Heart right ventricle (tissue), 16 donors: ENCODE measurements at regions not wholly inside any gene's neighbourhood (a gene's known extent, or its start where the extent isn't known, plus 50 kb on each side); places are given as distances from the start of the nearest gene placed in this dataset.

Experiments
- ATAC-seq, 8 donors: fragments of 200-7000 bp; cut with Tn5 transposase; one replicate each; pipeline ENCODE4 v1.9.1; 2020; ENCODE audit warnings: mild to moderate bottlenecking in 8 of 8, moderate library complexity in 8 of 8, moderate number of reproducible peaks in 1 of 8
- DNase-seq, 2 donors: peaks; one replicate each; pipeline ENCODE4 v3.0.0-alpha.2; 2020
- H3K27ac ChIP-seq, 10 donors: fragments of 200-600 bp; sonication (generic) in 2 of 10; one replicate each; pipeline versions ENCODE4 v1.5.0 to v1.8.0; 2020 to 2022; ENCODE audit warnings: mild to moderate bottlenecking in 3 of 10
- H3K27me3 ChIP-seq, 7 donors: fragments of 200-600 bp; one replicate each; pipeline ENCODE4 v1.8.0; 2021 to 2022; ENCODE audit warnings: mild to moderate bottlenecking in 2 of 7
- H3K36me3 ChIP-seq, 9 donors: fragments of 200-600 bp; sonication (generic) in 1 of 9; one replicate each; pipeline versions ENCODE4 v1.5.0 to v1.8.0; 2020 to 2022; ENCODE audit warnings: mild to moderate bottlenecking in 2 of 9
- H3K4me1 ChIP-seq, 9 donors: fragments of 200-600 bp; sonication (generic) in 1 of 9; one replicate each; pipeline versions ENCODE4 v1.5.0 to v1.8.0; 2020 to 2022; ENCODE audit warnings: mild to moderate bottlenecking in 4 of 9
- H3K4me3 ChIP-seq, 10 donors: fragments of 200-600 bp; sonication (generic) in 2 of 10; one replicate each; pipeline versions ENCODE4 v1.5.0 to v1.8.0; 2020 to 2022; ENCODE audit warnings: mild to moderate bottlenecking in 7 of 10, moderate library complexity in 2 of 10
- H3K9me3 ChIP-seq, 11 donors: fragments of 200-600 bp in 10 of 11; sonication (generic) in 2 of 11; one replicate each; pipeline versions ENCODE4 v1.5.0 to v1.8.0; 2013 to 2022; ENCODE audit warnings: mild to moderate bottlenecking in 2 of 11, control low read depth in 1 of 11, moderate library complexity in 1 of 11
- WGBS, 2 donors: extraction: QIAGEN DNeasy Blood & Tissue Kit; methylation state at CpG; one replicate each; pipeline ENCODE4 v1.1.7; 2013; ENCODE audit warnings: inconsistent platforms in 1 of 2; 5-methylcytosine and 5-hydroxymethylcytosine counted together
- intact Hi-C, 10 donors: fragments of 100-400 bp; cut with DNase I; formaldehyde crosslinking; loops; one replicate each; pipeline versions ENCODE4 v1.11.1 to v1.14.2; 2022
- TF ChIP-seq, protein P1 (sequence below), 9 donors: fragments of 200-600 bp; sonication (generic) in 2 of 9; IDR thresholded peaks; one replicate each; pipeline versions ENCODE4 v1.5.0 to v1.8.0; 2021 to 2022; ENCODE audit warnings: antibody characterized with exemption in 9 of 9, mild to moderate bottlenecking in 5 of 9, moderate library complexity in 1 of 9
- donor health status: Arrhythmogenic right ventricular cardiomyopathy.
- donor health status: ischemic (EF 13 %, LVEDD 7.1; RV severe dilation, severe dysfunction).
- donor health status: healthy with polysubstance abuse.
- donor health status: DM: no; HTN: yes; CAD: no.
- donor health status: DM: no; HTN: no; CAD: no.
- donor health status: ischemic (EF 25% LVEDD 6.9; RV normal size, moderate dysfunction).
- donor health status: ischemic (EF 25% LVEDD 5.7; RV mildly dilated, moderate dysfunction).
- donor health status: healthy.
- donor health status: DM: yes; HTN: yes; CAD: no.
- donor health status: Ischemic cardiomyopathy.
- donor health status: ischemic (EF 35%, LVEDD 5.7; RV mildly dilated, moderate dysfunction).
- donor health status: nonischemic (EF 11% LVEDD 7.7; RV severe dilation, severe dysfunction).
- donor health status: DM: yes; HTN: yes; CAD: no.
- donor health status: PGD.
- donor health status: ischemic (EF 29% LVEDD 5.4; RV normal size, mild dysfunction).
- donor health status: nonischemic (EF 23%, LVEDD 6.1; RV moderate dilation, normal function).

DNA sequence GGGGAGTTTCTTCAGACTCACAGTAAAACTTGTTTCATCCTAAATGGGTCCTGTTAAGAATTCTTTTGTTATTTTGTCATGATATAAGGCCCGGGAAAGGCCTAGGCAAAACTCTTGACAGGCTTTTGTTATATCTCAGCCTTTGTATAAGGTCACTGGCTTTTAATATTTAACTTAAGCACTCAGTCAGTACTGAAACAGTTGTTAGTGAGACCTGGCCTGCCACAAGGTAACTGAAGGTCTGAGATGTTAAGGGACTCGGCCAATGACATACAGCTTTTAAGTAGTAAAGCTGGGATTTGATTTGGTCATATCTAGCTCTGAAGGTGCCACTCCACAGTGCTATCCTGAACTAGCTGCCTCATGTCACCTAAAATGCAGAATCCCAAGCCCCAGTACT, 57.2 kb upstream of the STEAP4 start:
- no peak for ATAC-seq
- Histone ChIP-seq H3K27ac (no peak overlapping the region), H3K9me3 (no peaks in the 10 kb centered on the region), H3K4me1 (no peaks in the 10 kb centered on the region), H3K36me3 (no peaks in the 10 kb centered on the region), H3K4me3 (no peak overlapping the region), H3K27me3 (no peaks in the 10 kb centered on the region)
- intact Hi-C loops, result no loop called here
- TF ChIP-seq, protein P1, sequence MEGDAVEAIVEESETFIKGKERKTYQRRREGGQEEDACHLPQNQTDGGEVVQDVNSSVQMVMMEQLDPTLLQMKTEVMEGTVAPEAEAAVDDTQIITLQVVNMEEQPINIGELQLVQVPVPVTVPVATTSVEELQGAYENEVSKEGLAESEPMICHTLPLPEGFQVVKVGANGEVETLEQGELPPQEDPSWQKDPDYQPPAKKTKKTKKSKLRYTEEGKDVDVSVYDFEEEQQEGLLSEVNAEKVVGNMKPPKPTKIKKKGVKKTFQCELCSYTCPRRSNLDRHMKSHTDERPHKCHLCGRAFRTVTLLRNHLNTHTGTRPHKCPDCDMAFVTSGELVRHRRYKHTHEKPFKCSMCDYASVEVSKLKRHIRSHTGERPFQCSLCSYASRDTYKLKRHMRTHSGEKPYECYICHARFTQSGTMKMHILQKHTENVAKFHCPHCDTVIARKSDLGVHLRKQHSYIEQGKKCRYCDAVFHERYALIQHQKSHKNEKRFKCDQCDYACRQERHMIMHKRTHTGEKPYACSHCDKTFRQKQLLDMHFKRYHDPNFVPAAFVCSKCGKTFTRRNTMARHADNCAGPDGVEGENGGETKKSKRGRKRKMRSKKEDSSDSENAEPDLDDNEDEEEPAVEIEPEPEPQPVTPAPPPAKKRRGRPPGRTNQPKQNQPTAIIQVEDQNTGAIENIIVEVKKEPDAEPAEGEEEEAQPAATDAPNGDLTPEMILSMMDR (IDR thresholded peaks at IDR 0.05), result no peak
- no peak for DNase-seq
- WGBS, 2 donors, result 85 to 86% methylated on average over 2 of the region's 2 CpGs

- ATAC-seq, result no peak
- no peak for DNase-seq
- Histone ChIP-seq H3K27ac (no peak overlapping the region), H3K9me3 (no peaks in the 10 kb centered on the region), H3K36me3 (no peaks in the 10 kb centered on the region), H3K4me3 (no peak overlapping the region), H3K27me3 (no peaks in the 10 kb centered on the region), H3K4me1 (no peaks in the 10 kb centered on the region)
- 88 to 92% methylated on average over 7 of the region's 7 CpGs for WGBS, 2 donors
- intact Hi-C loops, result no loop called here
- TF ChIP-seq, protein P1 (IDR thresholded peaks at IDR 0.05), result no peak
Measured at GRCh38 chr7:88363249-88363648, 56.6 kb upstream of the STEAP4 start.

GRCh38 chr7:88361357-88361756, 54.7 kb upstream of the STEAP4 start:
- no peak for DNase-seq
- no peaks in the 10 kb centered on the region for H3K9me3 ChIP-seq
- H3K27me3 ChIP-seq, result no peaks in the 10 kb centered on the region
- 71 to 74% methylated on average over 5 of the region's 5 CpGs for WGBS, 2 donors
- peaks cover 0 to 12% (median 0%) of the 10 kb centered on the region in 9 donors for H3K4me1 ChIP-seq
- H3K36me3 ChIP-seq, result no peaks in the 10 kb centered on the region
- intact Hi-C loops, result no loop called here
- no peak overlapping the region for H3K27ac ChIP-seq
- TF ChIP-seq, protein P1 (IDR thresholded peaks at IDR 0.05), result no peak
- H3K4me3 ChIP-seq, result no peak overlapping the region
- no peak for ATAC-seq

GRCh38 chr7:88358881-88359280, 52.2 kb upstream of the STEAP4 start:
- Histone ChIP-seq H3K36me3 (no peaks in the 10 kb centered on the region), H3K27me3 (no peaks in the 10 kb centered on the region), H3K4me3 (no peak overlapping the region), H3K9me3 (no peaks in the 10 kb centered on the region), H3K4me1 (peaks cover 0 to 32% (median 0%) of the 10 kb centered on the region in 9 donors), H3K27ac (no peak overlapping the region)
- DNase-seq, result no peak
- TF ChIP-seq, protein P1 (IDR thresholded peaks at IDR 0.05), result no peak
- WGBS, 2 donors, result 91 to 99% methylated on average over 2 of the region's 2 CpGs
- intact Hi-C loops, result loop anchor here in 6 of 10 donors (1.0 to 5.0 kb wide), 3 partner anchors 116 to 117 kb away; no protein-coding TSS in a partner anchor
- ATAC-seq, result no peak
